Astrocyte (in vitro differentiated cells and primary cell): ENCODE measurements at regions not wholly inside any gene's neighbourhood (a gene's known extent, or its start where the extent isn't known, plus 50 kb on each side); places are given as distances from the start of the nearest gene placed in this dataset.

ENCODE experiments used
- DNase-seq: peaks from one replicate; pipeline ENCODE4 v3.0.0-alpha.2; 2010; ENCODE audit warnings: low read depth
- FAIRE-seq: peaks from 2 replicates; lab custom pipeline; 2011; peaks lifted over from hg19 to GRCh38; lab: Jason Lieb, UNC
- H2AFZ ChIP-seq: 2 replicates; pipeline ENCODE4 v1.6.0; 2012; ENCODE audit warnings: low read depth, low read length, inconsistent platforms
- H3K27ac ChIP-seq: 2 replicates; pipeline ENCODE4 v1.5.1; 2011; ENCODE audit warnings: low read depth, low read length, inconsistent platforms
- H3K27me3 ChIP-seq: 2 replicates; pipeline ENCODE4 v1.6.0; 2011; ENCODE audit warnings: low read length, inconsistent platforms; ENCODE audit not compliant: insufficient read depth
- H3K36me3 ChIP-seq: 2 replicates; pipeline ENCODE4 v1.5.1; 2011; ENCODE audit warnings: low read length, inconsistent platforms; ENCODE audit not compliant: insufficient read depth
- H3K4me1 ChIP-seq: 2 replicates; pipeline ENCODE4 v1.5.1; 2011; ENCODE audit warnings: low read length, inconsistent platforms; ENCODE audit not compliant: insufficient read depth
- H3K4me2 ChIP-seq: 2 replicates; pipeline ENCODE4 v1.6.0; 2012; ENCODE audit warnings: low read length, inconsistent platforms
- H3K4me3 ChIP-seq: 2 replicates; pipeline ENCODE4 v1.5.1; 2011; ENCODE audit warnings: low read depth, mild to moderate bottlenecking, low read length, inconsistent platforms; ENCODE audit not compliant: insufficient read depth
- H3K79me2 ChIP-seq: 2 replicates; pipeline ENCODE4 v1.6.0; 2012; ENCODE audit warnings: mild to moderate bottlenecking, low read length, inconsistent platforms; ENCODE audit not compliant: insufficient read depth
- H3K9ac ChIP-seq: 2 replicates; pipeline ENCODE4 v1.6.0; 2012; ENCODE audit warnings: mild to moderate bottlenecking, low read length, inconsistent platforms
- H3K9me3 ChIP-seq: 2 replicates; pipeline ENCODE4 v1.5.1; 2012; ENCODE audit warnings: low read depth, mild to moderate bottlenecking, low read length, inconsistent platforms; ENCODE audit not compliant: insufficient read depth
- H4K20me1 ChIP-seq: 2 replicates; pipeline ENCODE4 v1.6.0; 2012; ENCODE audit warnings: low read length, inconsistent platforms; ENCODE audit not compliant: insufficient read depth
- H3K27ac Mint-ChIP-seq: one replicate; pipeline ENCODE4 v1.8.0; 2021; ENCODE audit warnings: mild to moderate bottlenecking, mixed read lengths; ENCODE audit not compliant: unreplicated experiment
- H3K27me3 Mint-ChIP-seq: one replicate; pipeline ENCODE4 v1.8.0; 2021; ENCODE audit warnings: low read depth, mixed read lengths; ENCODE audit not compliant: unreplicated experiment
- H3K36me3 Mint-ChIP-seq: one replicate; pipeline ENCODE4 v1.8.0; 2021; ENCODE audit warnings: low read depth, mixed read lengths; ENCODE audit not compliant: unreplicated experiment
- H3K4me1 Mint-ChIP-seq: one replicate; pipeline ENCODE4 v1.8.0; 2021; ENCODE audit warnings: low read depth, mixed read lengths; ENCODE audit not compliant: unreplicated experiment
- H3K4me3 Mint-ChIP-seq: one replicate; pipeline ENCODE4 v1.8.0; 2021; ENCODE audit warnings: mild to moderate bottlenecking, moderate library complexity, mixed read lengths; ENCODE audit not compliant: unreplicated experiment
- H3K9me3 Mint-ChIP-seq: one replicate; pipeline ENCODE4 v1.8.0; 2021; ENCODE audit warnings: mild to moderate bottlenecking, mixed read lengths; ENCODE audit not compliant: unreplicated experiment
- CTCF ChIP-seq: IDR thresholded peaks from 2 replicates; pipeline ENCODE4 v1.5.1; 2011; ENCODE audit warnings: low read depth, mild to moderate bottlenecking, inconsistent platforms, low read length, moderate library complexity; ENCODE audit not compliant: insufficient read depth
- EZH2 ChIP-seq: IDR thresholded peaks from 2 replicates; pipeline ENCODE4 v1.6.1; 2012; ENCODE audit warnings: mild to moderate bottlenecking, low read length, inconsistent platforms; ENCODE audit not compliant: insufficient read depth

DNA sequence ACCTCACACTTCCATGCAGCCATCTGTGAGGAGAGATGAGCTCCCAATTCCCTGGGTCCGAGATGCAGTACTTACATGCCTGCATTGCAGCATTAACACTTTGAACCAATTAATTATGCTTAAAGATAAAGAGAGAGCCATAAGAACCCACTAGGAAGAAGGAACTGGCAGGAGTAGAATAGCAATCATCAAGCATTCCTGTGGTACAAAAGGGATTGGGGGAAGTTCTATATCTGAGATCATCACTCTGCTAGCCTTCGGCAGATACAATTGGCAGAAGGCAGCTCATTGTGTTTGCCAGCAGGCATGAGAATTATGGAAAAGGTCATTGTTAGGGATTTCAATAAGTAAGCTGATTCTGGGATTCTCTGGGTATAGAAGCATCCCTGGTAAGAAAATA lies 891.4 kb downstream of the NTRK3 start:
- H3K36me3 Mint-ChIP-seq, result no peaks in the 10 kb centered on the region
- no peaks in the 10 kb centered on the region for H3K9me3 ChIP-seq
- peak overlapping the region; percentile 61 for H3K4me2 ChIP-seq
- no peak overlapping the region for H2AFZ ChIP-seq
- no peak overlapping the region for H3K4me3 ChIP-seq
- no peaks in the 10 kb centered on the region for H3K36me3 ChIP-seq
- H3K27me3 ChIP-seq, result no peaks in the 10 kb centered on the region
- FAIRE-seq (peak; percentile 87), DNase-seq (peak; percentile 90)
- no peak for TF ChIP-seq EZH2
- TF ChIP-seq CTCF, result no peak
- peak overlapping the region; percentile 36 for H3K27ac ChIP-seq
- no peaks in the 10 kb centered on the region for H3K79me2 ChIP-seq
- no peaks in the 10 kb centered on the region for H3K9me3 Mint-ChIP-seq
- no peaks in the 10 kb centered on the region for H3K27me3 Mint-ChIP-seq
- H3K9ac ChIP-seq, result peak overlapping the region; percentile 5
- no peaks in the 10 kb centered on the region for H4K20me1 ChIP-seq
- H3K4me1 ChIP-seq, result peaks cover 33% of the 10 kb centered on the region
- peaks cover 40% of the 10 kb centered on the region for H3K4me1 Mint-ChIP-seq
- no peak overlapping the region for H3K4me3 Mint-ChIP-seq
- H3K27ac Mint-ChIP-seq, result peak overlapping the region; percentile 54

- H3K4me1 Mint-ChIP-seq, result peaks cover 20% of the 10 kb centered on the region
Observed at GRCh38 chr15:87362531-87362930, 894.0 kb downstream of the NTRK3 start.

More at GRCh38 chr15:87362531-87362930, 894.0 kb downstream of the NTRK3 start:
- H3K27me3 ChIP-seq, result no peaks in the 10 kb centered on the region
- peak overlapping the region; percentile 13 for H3K27ac ChIP-seq
- peak overlapping the region; percentile 11 for H3K4me2 ChIP-seq
- no peak overlapping the region for H3K4me3 ChIP-seq
- H3K36me3 Mint-ChIP-seq, result no peaks in the 10 kb centered on the region
- no peaks in the 10 kb centered on the region for H3K36me3 ChIP-seq
- TF ChIP-seq CTCF (no peak), EZH2 (no peak)
- no peak overlapping the region for H3K9ac ChIP-seq
- no peaks in the 10 kb centered on the region for H3K79me2 ChIP-seq
- no peak for DNase-seq
- H3K4me1 ChIP-seq, result peaks cover 14% of the 10 kb centered on the region
- no peak overlapping the region for H3K27ac Mint-ChIP-seq
- no peaks in the 10 kb centered on the region for H3K27me3 Mint-ChIP-seq
- no peaks in the 10 kb centered on the region for H3K9me3 ChIP-seq
- H3K4me3 Mint-ChIP-seq, result no peak overlapping the region
- FAIRE-seq, result no peak
- no peak overlapping the region for H2AFZ ChIP-seq
- H3K9me3 Mint-ChIP-seq, result no peaks in the 10 kb centered on the region
- no peaks in the 10 kb centered on the region for H4K20me1 ChIP-seq
